ENCODE measurements at regions not wholly inside any gene's neighbourhood (a gene's known extent, or its start where the extent isn't known, plus 50 kb on each side); places are given as distances from the start of the nearest gene placed in this dataset.

GRCh38 chr11:116603728-116604323 is 169.0 kb downstream of the BUD13 start:
- no peak for TF ChIP-seq REST (IDR thresholded peaks at IDR 0.05; ENCODE audit: insufficient read depth in 1 of 2, low read depth in 2 of 2, low read length in 1 of 2)
- TF ChIP-seq SIN3A (IDR thresholded peaks at IDR 0.05; ENCODE audit: borderline replicate concordance, insufficient read depth, low read depth, low read length): no peak
- TF ChIP-seq TCF7L2 (IDR thresholded peaks at IDR 0.05; ENCODE audit: low read depth, low read length): no peak
- TF ChIP-seq CTCF (IDR thresholded peaks at IDR 0.05): no peak
- no peak for TF ChIP-seq POLR2AphosphoS5 (IDR thresholded peaks at IDR 0.05; ENCODE audit: low read depth, low read length)
- Histone ChIP-seq H3K4me3 (ENCODE audit: low read depth in 2 of 2, low read length in 2 of 2) (no peak overlapping the region), H3K36me3 (ENCODE audit: control insufficient read depth, insufficient read depth, low read length) (no peaks in the 10 kb centered on the region), H3K9me3 (ENCODE audit: control insufficient read depth, insufficient read depth, low read depth, low read length) (no peaks in the 10 kb centered on the region), H3K4me1 (ENCODE audit: control insufficient read depth, insufficient read depth, low read length) (no peaks in the 10 kb centered on the region), H3K27me3 (ENCODE audit: control insufficient read depth, insufficient read depth, low read length) (peaks cover 5% of the 10 kb centered on the region; the same call in 1 of the 2 replicates), H3K27ac (ENCODE audit: low read length) (no peak overlapping the region)
- intact Hi-C loops (cut with micrococcal nuclease; ENCODE audit: unreplicated experiment): no loop called here
- no TSS peak for BruUV-seq (replicated peaks)
- DNase-seq (ENCODE audit: low read depth, low spot score) (no peak), ATAC-seq (no peak)
- ChIA-PET POLR2A (no interaction called here), CTCF (no interaction called here)
- in situ Hi-C loops (cut with HindIII; ENCODE audit: low pct_unique_long_range_greater_than_20kb, low sequenced_read_pairs): no loop called here

GRCh38 chr11:116602637-116602942 is 170.2 kb downstream of the BUD13 start:
- no TSS peak for BruUV-seq (replicated peaks)
- no peak overlapping the region for H3K27ac ChIP-seq (ENCODE audit: low read length)
- no peaks in the 10 kb centered on the region for H3K4me1 ChIP-seq (ENCODE audit: control insufficient read depth, insufficient read depth, low read length)
- ChIA-PET CTCF (no interaction called here), POLR2A (no interaction called here)
- intact Hi-C loops (cut with micrococcal nuclease; ENCODE audit: unreplicated experiment): no loop called here
- ATAC-seq (no peak), DNase-seq (ENCODE audit: low read depth, low spot score) (no peak)
- H3K9me3 ChIP-seq (ENCODE audit: control insufficient read depth, insufficient read depth, low read depth, low read length): no peaks in the 10 kb centered on the region
- H3K27me3 ChIP-seq (ENCODE audit: control insufficient read depth, insufficient read depth, low read length): no peaks in the 10 kb centered on the region; the same call in 1 of the 2 replicates
- no peak overlapping the region for H3K4me3 ChIP-seq (ENCODE audit: low read depth in 2 of 2, low read length in 2 of 2)
- TF ChIP-seq REST (IDR thresholded peaks at IDR 0.05; ENCODE audit: insufficient read depth in 1 of 2, low read depth in 2 of 2, low read length in 1 of 2): no peak
- TF ChIP-seq SIN3A (IDR thresholded peaks at IDR 0.05; ENCODE audit: borderline replicate concordance, insufficient read depth, low read depth, low read length): no peak
- no peak for TF ChIP-seq CTCF (IDR thresholded peaks at IDR 0.05)
- TF ChIP-seq POLR2AphosphoS5 (IDR thresholded peaks at IDR 0.05; ENCODE audit: low read depth, low read length): no peak
- TF ChIP-seq TCF7L2 (IDR thresholded peaks at IDR 0.05; ENCODE audit: low read depth, low read length): no peak
- no peaks in the 10 kb centered on the region for H3K36me3 ChIP-seq (ENCODE audit: control insufficient read depth, insufficient read depth, low read length)
- in situ Hi-C loops (cut with HindIII; ENCODE audit: low pct_unique_long_range_greater_than_20kb, low sequenced_read_pairs): no loop called here
